ENCODE measurements at regions not wholly inside any gene's neighbourhood (a gene's known extent, or its start where the extent isn't known, plus 50 kb on each side); places are given as distances from the start of the nearest gene placed in this dataset.
"Not testable (repeated sequence)": the region's sequence is repeated elsewhere in the genome, so short reads cannot be mapped to it uniquely, and the experiment has no call there.

GRCh38 chr2:19169134-19169768 lies 189.2 kb downstream of the OSR1 start:
- Histone ChIP-seq H3K4me3 (replicated peaks in 1 of 3; ENCODE audit: low read depth in 2 of 3, low read length in 3 of 3) (no peak overlapping the region), H3K9ac (ENCODE audit: insufficient read depth, low read length, poor library complexity, severe bottlenecking) (no peak overlapping the region), H3K9me3 (replicated peaks in 1 of 2; ENCODE audit: control insufficient read depth in 1 of 2, insufficient read depth in 1 of 2, low read length in 2 of 2) (no peaks in the 10 kb centered on the region), H3K27ac (ENCODE audit: low read depth in 1 of 2, low read length in 2 of 2) (no peak overlapping the region), H3K4me1 (ENCODE audit: control insufficient read depth in 1 of 2, insufficient read depth in 2 of 2, low read length in 2 of 2) (no peaks in the 10 kb centered on the region), H3K79me2 (ENCODE audit: insufficient read depth, low read length) (no peaks in the 10 kb centered on the region), H3K4me2 (replicated peaks; ENCODE audit: extremely low read depth, low read length, poor library complexity, severe bottlenecking) (no peak overlapping the region), H2AFZ (ENCODE audit: insufficient read depth, low read depth, low read length, poor library complexity, severe bottlenecking) (no peak overlapping the region), H3K27me3 (ENCODE audit: control insufficient read depth in 2 of 2, insufficient read depth in 2 of 2, low read length in 2 of 2) (no peaks in the 10 kb centered on the region), H3K36me3 (replicated peaks in 1 of 2; ENCODE audit: control insufficient read depth in 1 of 2, insufficient read depth in 2 of 2, low read length in 2 of 2) (no peaks in the 10 kb centered on the region), H4K20me1 (ENCODE audit: insufficient read depth, low read length) (no peaks in the 10 kb centered on the region)
- Mint-ChIP-seq H3K27me3 (ENCODE audit: low read depth in 3 of 3) (no peaks in the 10 kb centered on the region), H3K4me1 (no peaks in the 10 kb centered on the region), H3K9me3 (peaks cover 0 to 5% (median 1%) of the 10 kb centered on the region in 7 donors), H3K27ac (no peak overlapping the region), H3K4me3 (no peak overlapping the region), H3K36me3 (no peaks in the 10 kb centered on the region)
- intact Hi-C loops (cut with micrococcal nuclease), result no loop called here
- no peak for DNase-seq
- no CpG with 5 or more reads among the region's 2 CpGs for WGBS (ENCODE audit: insufficient coverage)
- TF ChIP-seq CTCF (IDR thresholded peaks at IDR 0.05), result no peak

GRCh38 chr2:19164099-19164498 lies 194.3 kb downstream of the OSR1 start:
- H3K4me3 Mint-ChIP-seq; H3K4me1 Mint-ChIP-seq; DNase-seq; H3K27ac Mint-ChIP-seq; H3K27me3 Mint-ChIP-seq (ENCODE audit: low read depth in 3 of 3); H3K4me1 ChIP-seq (ENCODE audit: control insufficient read depth in 1 of 2, insufficient read depth in 2 of 2, low read length in 2 of 2); H3K36me3 ChIP-seq (replicated peaks in 1 of 2; ENCODE audit: control insufficient read depth in 1 of 2, insufficient read depth in 2 of 2, low read length in 2 of 2); H3K4me2 ChIP-seq (replicated peaks; ENCODE audit: extremely low read depth, low read length, poor library complexity, severe bottlenecking); H3K9ac ChIP-seq (ENCODE audit: insufficient read depth, low read length, poor library complexity, severe bottlenecking); H3K27me3 ChIP-seq (ENCODE audit: control insufficient read depth in 2 of 2, insufficient read depth in 2 of 2, low read length in 2 of 2); intact Hi-C loops (cut with micrococcal nuclease); H3K9me3 ChIP-seq (replicated peaks in 1 of 2; ENCODE audit: control insufficient read depth in 1 of 2, insufficient read depth in 1 of 2, low read length in 2 of 2); H3K27ac ChIP-seq (ENCODE audit: low read depth in 1 of 2, low read length in 2 of 2); H4K20me1 ChIP-seq (ENCODE audit: insufficient read depth, low read length); H2AFZ ChIP-seq (ENCODE audit: insufficient read depth, low read depth, low read length, poor library complexity, severe bottlenecking); H3K79me2 ChIP-seq (ENCODE audit: insufficient read depth, low read length); H3K36me3 Mint-ChIP-seq; H3K4me3 ChIP-seq (replicated peaks in 1 of 3; ENCODE audit: low read depth in 2 of 3, low read length in 3 of 3): not testable (repeated sequence)
- 66% methylated on average over 2 of the region's 9 CpGs for WGBS (ENCODE audit: insufficient coverage)
- H3K9me3 Mint-ChIP-seq, result peaks cover 4 to 13% (median 6%) of the 10 kb centered on the region in 7 donors

Measured in CD14-positive monocyte (primary cell).